CD4-positive, alpha-beta T cell treated with Interleukin-12 subunit alpha and Interleukin-12 subunit beta, for 1 hour (primary cell): ENCODE measurements at regions not wholly inside any gene's neighbourhood (a gene's known extent, or its start where the extent isn't known, plus 50 kb on each side); places are given as distances from the start of the nearest gene placed in this dataset.
"Not testable (repeated sequence)": the region's sequence is repeated elsewhere in the genome, so short reads cannot be mapped to it uniquely, and the experiment has no call there.

Experiments used
- DNase-seq: peaks from one replicate; pipeline ENCODE4 v3.0.0-alpha.2; 2020

GRCh38 chr12:47367912-47368537, 288.3 kb upstream of the AMIGO2 start:
- peak; percentile 21 for DNase-seq

- DNase-seq = no peak
These were observed 286.8 kb upstream of the AMIGO2 start for GRCh38 chr12:47366579-47366978.

GRCh38 chr12:47366157-47366556, 286.4 kb upstream of the AMIGO2 start:
- no peak for DNase-seq

- DNase-seq = not testable (repeated sequence)
These were observed 285.8 kb upstream of the AMIGO2 start for GRCh38 chr12:47365443-47366076.

GRCh38 chr12:47364261-47364660, 284.5 kb upstream of the AMIGO2 start:
- no peak for DNase-seq

GRCh38 chr12:47362126-47362705, 282.5 kb upstream of the AMIGO2 start:
- peak; percentile 31 for DNase-seq

GRCh38 chr12:47361389-47362021, 281.7 kb upstream of the AMIGO2 start:
- peak; percentile 60 for DNase-seq

- peak; percentile 76 for DNase-seq
These were observed 281.1 kb upstream of the AMIGO2 start for GRCh38 chr12:47360771-47361388.

- DNase-seq = no peak
These were observed 280.3 kb upstream of the AMIGO2 start for GRCh38 chr12:47360093-47360480.

- peak; percentile 20 for DNase-seq
These were observed 279.7 kb upstream of the AMIGO2 start for GRCh38 chr12:47359310-47360092.

GRCh38 chr12:47357006-47357405, 277.2 kb upstream of the AMIGO2 start:
- DNase-seq = not testable (repeated sequence)

- DNase-seq = peak; percentile 13
These were observed 276.5 kb upstream of the AMIGO2 start for GRCh38 chr12:47356129-47356700.

- no peak for DNase-seq
These were observed 273.7 kb upstream of the AMIGO2 start for GRCh38 chr12:47353508-47353907.

- DNase-seq = no peak
These were observed 272.3 kb upstream of the AMIGO2 start for GRCh38 chr12:47352067-47352466.

GRCh38 chr12:47351526-47351925, 271.8 kb upstream of the AMIGO2 start:
- DNase-seq = no peak

GRCh38 chr12:47350062-47350408, 270.3 kb upstream of the AMIGO2 start:
- no peak for DNase-seq

GRCh38 chr12:47349137-47350061, 269.6 kb upstream of the AMIGO2 start:
- DNase-seq = no peak

- no peak for DNase-seq
These were observed 268.4 kb upstream of the AMIGO2 start for GRCh38 chr12:47348206-47348605.

GRCh38 chr12:47346251-47347019, 266.7 kb upstream of the AMIGO2 start:
- no peak for DNase-seq
